ENCODE measurements at regions not wholly inside any gene's neighbourhood (a gene's known extent, or its start where the extent isn't known, plus 50 kb on each side); places are given as distances from the start of the nearest gene placed in this dataset.

DNA sequence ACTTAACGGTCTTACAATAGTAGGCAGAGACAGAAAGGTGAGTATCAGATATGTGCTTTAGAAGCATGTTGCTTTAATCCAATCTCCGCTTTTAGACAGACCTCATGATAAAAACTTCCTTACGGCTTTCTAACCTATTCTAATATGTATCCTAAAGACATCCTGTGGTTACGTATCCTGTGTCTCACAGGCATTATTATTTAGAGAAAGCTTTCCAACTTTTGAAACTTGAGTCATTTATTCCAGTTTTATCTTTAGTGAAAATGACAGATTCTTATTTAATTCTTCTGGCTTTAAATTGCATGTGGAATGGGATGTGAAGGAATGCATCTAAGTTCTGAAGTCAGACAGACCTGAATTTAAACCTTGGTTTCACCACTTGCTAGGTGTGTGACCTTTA lies 118.9 kb downstream of the OTUD1 start:
- H3K36me3 Mint-ChIP-seq = peaks cover 0 to 6% (median 3%) of the 10 kb centered on the region in 5 donors

DNA sequence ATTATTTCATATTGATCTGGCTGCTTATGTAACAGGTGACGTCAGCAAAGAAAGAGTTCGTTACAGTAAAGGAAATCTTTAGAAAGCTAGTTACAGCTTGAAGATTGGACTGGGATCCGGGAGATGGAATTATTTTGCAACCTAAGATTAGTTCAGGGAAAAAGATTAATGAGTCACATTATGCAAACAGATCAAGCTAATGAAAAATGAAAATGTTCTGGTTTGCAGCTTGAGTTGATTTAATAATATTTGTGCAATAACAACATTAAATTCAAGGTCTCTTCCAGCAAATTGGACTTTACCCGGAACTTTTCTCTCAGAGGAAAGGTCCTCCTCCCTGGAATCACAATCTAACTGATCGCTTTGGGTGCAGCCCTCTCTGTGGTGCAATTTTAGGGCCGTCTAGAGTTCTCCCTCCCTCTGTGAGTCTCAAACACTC lies 119.5 kb downstream of the OTUD1 start:
- DNase-seq = no peak
- Mint-ChIP-seq H3K4me1 (peaks cover 0 to 19% (median 0%) of the 10 kb centered on the region in 7 donors), H3K4me3 (no peak overlapping the region), H3K36me3 (peaks cover 0 to 7% (median 3%) of the 10 kb centered on the region in 5 donors), H3K27me3 (no peaks in the 10 kb centered on the region), H3K9me3 (peaks cover 0 to 10% (median 5%) of the 10 kb centered on the region in 11 donors), H3K27ac (no peak overlapping the region)
- no peak overlapping the region for H3K27ac ChIP-seq (ENCODE audit: low read depth, low read length)
- peaks cover 0 to 3% (median 0%) of the 10 kb centered on the region in 3 experiments for H3K9me3 ChIP-seq (ENCODE audit: control insufficient read depth in 2 of 3, low read length in 3 of 3)
- POLR2A ChIA-PET = no interaction called here
- no peak for ATAC-seq
- CTCF ChIA-PET = no interaction called here
- intact Hi-C loops (cut with micrococcal nuclease) = no loop called here
- no peaks in the 10 kb centered on the region for H3K36me3 ChIP-seq (ENCODE audit: control insufficient read depth in 2 of 3, insufficient read depth in 3 of 3, low read length in 3 of 3)
- no peaks in the 10 kb centered on the region for H3K27me3 ChIP-seq (ENCODE audit: control insufficient read depth in 2 of 2, insufficient read depth in 2 of 2, low read length in 2 of 2)
- H3K4me3 ChIP-seq (ENCODE audit: low read length) = no peak overlapping the region
- H3K4me1 ChIP-seq (ENCODE audit: control insufficient read depth in 2 of 2, insufficient read depth in 2 of 2, low read length in 2 of 2) = no peaks in the 10 kb centered on the region

More for the DNA sequence above, 118.9 kb downstream of the OTUD1 start:
- intact Hi-C loops (cut with micrococcal nuclease) = no loop called here
- Mint-ChIP-seq H3K9me3 (peaks cover 0 to 9% (median 5%) of the 10 kb centered on the region in 11 donors), H3K27me3 (no peaks in the 10 kb centered on the region), H3K4me1 (peaks cover 0 to 19% (median 0%) of the 10 kb centered on the region in 7 donors), H3K27ac (no peak overlapping the region), H3K4me3 (no peak overlapping the region)
- ChIA-PET POLR2A (no interaction called here), CTCF (no interaction called here)
- Histone ChIP-seq H3K36me3 (ENCODE audit: control insufficient read depth in 2 of 3, insufficient read depth in 3 of 3, low read length in 3 of 3) (no peaks in the 10 kb centered on the region), H3K4me3 (ENCODE audit: low read length) (no peak overlapping the region), H3K27ac (ENCODE audit: low read depth, low read length) (no peak overlapping the region), H3K9me3 (ENCODE audit: control insufficient read depth in 2 of 3, low read length in 3 of 3) (peaks cover 0 to 3% (median 0%) of the 10 kb centered on the region in 3 experiments), H3K27me3 (ENCODE audit: control insufficient read depth in 2 of 2, insufficient read depth in 2 of 2, low read length in 2 of 2) (no peaks in the 10 kb centered on the region), H3K4me1 (ENCODE audit: control insufficient read depth in 2 of 2, insufficient read depth in 2 of 2, low read length in 2 of 2) (no peaks in the 10 kb centered on the region)
- no peak for ATAC-seq
- no peak for DNase-seq

DNA sequence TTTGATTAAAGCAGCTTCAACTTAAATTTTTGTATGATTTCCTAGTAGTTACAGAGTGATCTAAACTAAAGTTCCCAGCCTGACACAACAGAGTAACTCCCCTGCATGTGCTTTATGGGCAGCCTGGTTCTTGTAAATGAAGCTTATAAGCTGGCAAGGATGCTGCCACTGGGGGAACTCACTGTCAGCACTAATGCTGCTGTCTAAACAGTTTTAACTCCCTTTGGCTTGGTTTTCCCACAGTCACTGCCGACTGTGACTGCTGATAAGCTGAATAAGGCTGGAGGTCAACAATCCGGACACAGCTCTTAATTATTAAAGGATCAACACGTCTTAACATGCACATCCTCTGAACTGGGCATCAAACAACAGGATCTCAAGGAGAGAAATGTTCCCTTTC lies 130.1 kb downstream of the OTUD1 start:
- Mint-ChIP-seq H3K4me3 (no peak overlapping the region), H3K36me3 (peaks cover 3 to 25% (median 11%) of the 10 kb centered on the region in 5 donors), H3K9me3 (peaks cover 5 to 61% (median 22%) of the 10 kb centered on the region in 11 donors), H3K4me1 (no peaks in the 10 kb centered on the region), H3K27ac (no peak overlapping the region), H3K27me3 (peaks cover 0 to 9% (median under 1%) of the 10 kb centered on the region in 5 donors)
- POLR2A ChIA-PET = interaction anchor here (0.8 kb wide), 1 partner anchor 1244 kb away, joined by 3 read pairs; no protein-coding TSS in a partner anchor
- DNase-seq (no peak), ATAC-seq (no peak)
- no peak overlapping the region for H3K4me3 ChIP-seq (ENCODE audit: low read length)
- intact Hi-C loops (cut with micrococcal nuclease) = no loop called here
- no peaks in the 10 kb centered on the region for H3K36me3 ChIP-seq (ENCODE audit: control insufficient read depth in 2 of 3, insufficient read depth in 3 of 3, low read length in 3 of 3)
- peaks cover 0 to 9% (median 8%) of the 10 kb centered on the region in 3 experiments for H3K9me3 ChIP-seq (ENCODE audit: control insufficient read depth in 2 of 3, low read length in 3 of 3)
- no peak overlapping the region for H3K27ac ChIP-seq (ENCODE audit: low read depth, low read length)
- H3K4me1 ChIP-seq (ENCODE audit: control insufficient read depth in 2 of 2, insufficient read depth in 2 of 2, low read length in 2 of 2) = no peaks in the 10 kb centered on the region
- CTCF ChIA-PET = no interaction called here
- H3K27me3 ChIP-seq (ENCODE audit: control insufficient read depth in 2 of 2, insufficient read depth in 2 of 2, low read length in 2 of 2) = peaks cover 0 to 3% of the 10 kb centered on the region in 2 donors

DNA sequence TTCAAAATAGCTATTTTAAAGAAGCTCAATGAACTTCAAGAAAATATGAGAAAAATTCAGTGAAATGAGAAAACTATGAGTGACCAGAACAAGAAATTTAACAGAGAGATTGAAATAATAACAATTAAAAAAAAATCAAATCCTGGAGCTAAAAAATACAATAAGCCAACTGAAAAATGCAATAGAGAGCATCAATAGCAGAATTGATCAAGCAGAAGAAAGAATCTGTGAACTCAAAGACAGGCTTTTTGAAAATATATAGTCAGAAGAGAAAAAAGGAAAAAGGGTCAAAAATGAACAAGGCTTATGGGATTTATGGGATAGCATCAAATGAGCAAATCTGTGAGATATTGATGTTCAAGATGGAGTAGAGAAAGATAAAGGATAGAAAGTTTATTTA lies 133.0 kb downstream of the OTUD1 start:
- ATAC-seq (no peak), DNase-seq (no peak)
- Mint-ChIP-seq H3K4me1 (no peaks in the 10 kb centered on the region), H3K27me3 (peaks cover 0 to 6% (median 0%) of the 10 kb centered on the region in 5 donors), H3K4me3 (no peak overlapping the region), H3K36me3 (peaks cover 0 to 14% (median 4%) of the 10 kb centered on the region in 5 donors), H3K9me3 (peaks cover 5 to 39% (median 20%) of the 10 kb centered on the region in 11 donors), H3K27ac (no peak overlapping the region)
- H3K27me3 ChIP-seq (ENCODE audit: control insufficient read depth in 2 of 2, insufficient read depth in 2 of 2, low read length in 2 of 2) = peaks cover 0 to 3% of the 10 kb centered on the region in 2 donors
- H3K9me3 ChIP-seq (ENCODE audit: control insufficient read depth in 2 of 3, low read length in 3 of 3) = peaks cover 0 to 9% (median 8%) of the 10 kb centered on the region in 3 experiments
- no peak overlapping the region for H3K27ac ChIP-seq (ENCODE audit: low read depth, low read length)
- no peaks in the 10 kb centered on the region for H3K36me3 ChIP-seq (ENCODE audit: control insufficient read depth in 2 of 3, insufficient read depth in 3 of 3, low read length in 3 of 3)
- H3K4me1 ChIP-seq (ENCODE audit: control insufficient read depth in 2 of 2, insufficient read depth in 2 of 2, low read length in 2 of 2) = no peaks in the 10 kb centered on the region
- ChIA-PET POLR2A (no interaction called here), CTCF (no interaction called here)
- no peak overlapping the region for H3K4me3 ChIP-seq (ENCODE audit: low read length)
- intact Hi-C loops (cut with micrococcal nuclease) = no loop called here

DNA sequence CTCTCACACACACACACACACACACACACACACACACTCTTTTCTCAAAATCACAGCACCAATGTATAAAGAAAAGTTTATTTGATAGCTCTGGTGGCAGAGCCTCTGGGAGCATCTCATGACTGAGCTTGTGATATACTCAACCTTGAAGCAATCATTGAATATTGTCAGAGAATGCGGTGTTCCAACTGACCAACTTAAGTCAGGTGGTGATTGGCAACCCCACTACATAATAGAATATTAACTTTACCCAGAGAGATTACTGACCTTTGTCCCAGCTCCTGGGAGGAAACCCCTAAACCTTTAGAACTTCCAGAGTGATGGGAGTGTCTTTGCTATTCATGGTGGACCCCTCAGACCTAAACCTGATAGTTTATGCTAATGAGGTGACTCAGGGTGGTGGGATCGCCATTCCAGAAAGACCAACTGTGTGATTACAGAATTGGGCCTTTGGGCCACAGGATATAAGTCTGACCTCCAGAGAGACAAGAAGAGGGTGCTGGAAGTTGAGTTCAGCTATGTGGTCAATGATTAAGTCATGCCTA lies 143.1 kb downstream of the OTUD1 start:
- ATAC-seq = no peak
- Histone ChIP-seq H3K9me3 (ENCODE audit: control insufficient read depth in 2 of 3, low read length in 3 of 3) (no peaks in the 10 kb centered on the region), H3K36me3 (ENCODE audit: control insufficient read depth in 2 of 3, insufficient read depth in 3 of 3, low read length in 3 of 3) (no peaks in the 10 kb centered on the region), H3K27me3 (ENCODE audit: control insufficient read depth in 2 of 2, insufficient read depth in 2 of 2, low read length in 2 of 2) (no peaks in the 10 kb centered on the region), H3K27ac (ENCODE audit: low read depth, low read length) (no peak overlapping the region), H3K4me1 (ENCODE audit: control insufficient read depth in 2 of 2, insufficient read depth in 2 of 2, low read length in 2 of 2) (no peaks in the 10 kb centered on the region), H3K4me3 (ENCODE audit: low read length) (no peak overlapping the region)
- no peak for DNase-seq
- Mint-ChIP-seq H3K4me3 (no peak overlapping the region), H3K27me3 (peaks cover 0 to 5% (median 0%) of the 10 kb centered on the region in 5 donors), H3K4me1 (no peaks in the 10 kb centered on the region), H3K9me3 (peaks cover 0 to 3% (median 0%) of the 10 kb centered on the region in 11 donors), H3K27ac (no peak overlapping the region), H3K36me3 (no peaks in the 10 kb centered on the region)
- ChIA-PET CTCF (interaction anchor here (0.7 kb wide), 1 partner anchor 1974 kb away, joined by 3 read pairs; no protein-coding TSS in a partner anchor), POLR2A (no interaction called here)
- intact Hi-C loops (cut with micrococcal nuclease) = no loop called here

DNA sequence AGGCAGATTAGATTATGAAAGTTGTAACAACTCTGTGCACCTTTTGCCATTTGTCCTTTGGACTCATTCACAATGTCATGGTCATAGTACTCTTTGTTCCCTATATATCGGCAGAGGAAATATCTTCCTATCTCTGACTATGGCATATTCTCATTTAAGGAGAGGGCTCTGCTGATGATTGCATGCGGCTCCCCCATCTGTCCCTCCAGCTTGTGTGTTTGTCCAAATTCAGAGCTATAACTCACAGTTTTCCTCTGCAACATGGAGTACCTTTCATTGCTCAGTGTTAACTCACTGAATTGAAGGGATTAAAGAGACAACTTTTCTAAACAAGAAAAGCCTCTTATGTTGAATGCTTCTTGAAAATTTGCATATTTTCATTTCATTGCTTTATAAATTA lies 145.5 kb downstream of the OTUD1 start:
- H3K36me3 ChIP-seq (ENCODE audit: control insufficient read depth in 2 of 3, insufficient read depth in 3 of 3, low read length in 3 of 3) = no peaks in the 10 kb centered on the region
- no peak for ATAC-seq
- Mint-ChIP-seq H3K9me3 (peaks cover 0 to 14% (median 2%) of the 10 kb centered on the region in 11 donors), H3K27ac (no peak overlapping the region), H3K4me3 (no peak overlapping the region), H3K4me1 (no peaks in the 10 kb centered on the region), H3K27me3 (peaks cover 0 to 2% (median 0%) of the 10 kb centered on the region in 5 donors), H3K36me3 (no peaks in the 10 kb centered on the region)
- CTCF ChIA-PET = no interaction called here
- intact Hi-C loops (cut with micrococcal nuclease) = no loop called here
- H3K27ac ChIP-seq (ENCODE audit: low read depth, low read length) = no peak overlapping the region
- H3K4me3 ChIP-seq (ENCODE audit: low read length) = no peak overlapping the region
- H3K27me3 ChIP-seq (ENCODE audit: control insufficient read depth in 2 of 2, insufficient read depth in 2 of 2, low read length in 2 of 2) = no peaks in the 10 kb centered on the region
- H3K9me3 ChIP-seq (ENCODE audit: control insufficient read depth in 2 of 3, low read length in 3 of 3) = no peaks in the 10 kb centered on the region
- POLR2A ChIA-PET = no interaction called here
- no peaks in the 10 kb centered on the region for H3K4me1 ChIP-seq (ENCODE audit: control insufficient read depth in 2 of 2, insufficient read depth in 2 of 2, low read length in 2 of 2)
- DNase-seq = no peak

DNA sequence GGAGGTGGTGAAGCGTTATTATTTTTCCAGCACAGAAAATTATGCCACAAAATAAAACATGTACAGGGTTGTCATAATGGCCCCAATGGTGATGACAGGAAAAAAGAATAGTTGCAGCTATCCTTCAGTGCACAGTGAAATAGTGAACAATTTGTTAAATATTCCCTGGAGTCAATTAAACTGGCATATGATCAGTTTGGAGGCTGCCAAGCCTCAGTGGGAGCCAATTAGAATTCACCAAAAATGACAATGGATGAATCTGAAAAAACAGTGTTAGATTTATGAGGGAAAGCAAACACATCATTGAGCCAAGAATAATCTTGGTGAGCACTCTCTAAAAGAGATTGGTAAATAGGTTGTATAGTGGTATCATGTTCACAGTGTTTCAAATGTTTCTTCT lies 146.3 kb downstream of the OTUD1 start:
- H3K9me3 Mint-ChIP-seq = peaks cover 0 to 14% (median 2%) of the 10 kb centered on the region in 11 donors
- H3K36me3 Mint-ChIP-seq = no peaks in the 10 kb centered on the region
- ATAC-seq (no peak), DNase-seq (no peak)
- ChIA-PET CTCF (no interaction called here), POLR2A (no interaction called here)
- no peak overlapping the region for H3K27ac Mint-ChIP-seq
- H3K27me3 ChIP-seq (ENCODE audit: control insufficient read depth in 2 of 2, insufficient read depth in 2 of 2, low read length in 2 of 2) = no peaks in the 10 kb centered on the region
- no peaks in the 10 kb centered on the region for H3K4me1 Mint-ChIP-seq
- H3K27ac ChIP-seq (ENCODE audit: low read depth, low read length) = no peak overlapping the region
- no peaks in the 10 kb centered on the region for H3K27me3 Mint-ChIP-seq
- H3K4me3 Mint-ChIP-seq = no peak overlapping the region
- H3K4me3 ChIP-seq (ENCODE audit: low read length) = no peak overlapping the region
- intact Hi-C loops (cut with micrococcal nuclease) = no loop called here
- H3K36me3 ChIP-seq (ENCODE audit: control insufficient read depth in 2 of 3, insufficient read depth in 3 of 3, low read length in 3 of 3) = no peaks in the 10 kb centered on the region
- H3K9me3 ChIP-seq (ENCODE audit: control insufficient read depth in 2 of 3, low read length in 3 of 3) = no peaks in the 10 kb centered on the region
- no peaks in the 10 kb centered on the region for H3K4me1 ChIP-seq (ENCODE audit: control insufficient read depth in 2 of 2, insufficient read depth in 2 of 2, low read length in 2 of 2)
